Ishikawa (cell line): ENCODE measurements at regions not wholly inside any gene's neighbourhood (a gene's known extent, or its start where the extent isn't known, plus 50 kb on each side); places are given as distances from the start of the nearest gene placed in this dataset.

Experiments
- RAD21 ChIP-seq: IDR thresholded peaks from 2 replicates; pipeline ENCODE4 v1.6.1; 2012; ENCODE audit warnings: low read depth
- TAF1 ChIP-seq: IDR thresholded peaks from 2 replicates; pipeline ENCODE4 v1.6.1; 2012; ENCODE audit warnings: low read depth, mild to moderate bottlenecking

- TF ChIP-seq TAF1 (no peak), RAD21 (no peak)
Measured at GRCh38 chr6:21437581-21437980, 156.0 kb upstream of the SOX4 start.
